Astrocyte of the spinal cord (primary cell): ENCODE measurements at regions not wholly inside any gene's neighbourhood (a gene's known extent, or its start where the extent isn't known, plus 50 kb on each side); places are given as distances from the start of the nearest gene placed in this dataset.

Experiments
- DNase-seq: peaks from one replicate; pipeline ENCODE4 v3.0.0; 2011; ENCODE audit warnings: low read depth, low spot score
- H3K4me3 ChIP-seq: 2 replicates; pipeline ENCODE4 v1.5.1; 2011; ENCODE audit warnings: low read depth, mild to moderate bottlenecking, low read length, moderate library complexity
- CTCF ChIP-seq: IDR thresholded peaks from 2 replicates; pipeline ENCODE4 v1.5.1; 2012; ENCODE audit warnings: low read depth, mild to moderate bottlenecking, low read length, inconsistent platforms
- in situ Hi-C: cut with HindIII; loops from 2 replicates; pipeline ENCODE4 v1.10.0; 2017; ENCODE audit warnings: low sequenced_read_pairs

- DNase-seq: no peak
- no peak for TF ChIP-seq CTCF
- in situ Hi-C loops: no loop called here
- H3K4me3 ChIP-seq: no peak overlapping the region
These were observed 204.5 kb upstream of the NAV2 start for GRCh38 chr11:19508165-19508564.

GRCh38 chr11:19506816-19507486 is 205.7 kb upstream of the NAV2 start:
- H3K4me3 ChIP-seq: no peak overlapping the region
- in situ Hi-C loops: no loop called here
- DNase-seq: no peak
- no peak for TF ChIP-seq CTCF

- in situ Hi-C loops: no loop called here
- TF ChIP-seq CTCF: no peak
- no peak overlapping the region for H3K4me3 ChIP-seq
- no peak for DNase-seq
These were observed 209.9 kb upstream of the NAV2 start for GRCh38 chr11:19502691-19503253.

- in situ Hi-C loops: no loop called here
- no peak for TF ChIP-seq CTCF
- H3K4me3 ChIP-seq: no peak overlapping the region
- DNase-seq: no peak
These were observed 211.0 kb upstream of the NAV2 start for GRCh38 chr11:19501631-19502030.

- in situ Hi-C loops: no loop called here
- TF ChIP-seq CTCF: no peak
- H3K4me3 ChIP-seq: no peak overlapping the region
- DNase-seq: no peak
These were observed 212.6 kb upstream of the NAV2 start for GRCh38 chr11:19499999-19500398.

GRCh38 chr11:19499026-19499669 is 213.5 kb upstream of the NAV2 start:
- DNase-seq: peak; percentile 22
- no peak overlapping the region for H3K4me3 ChIP-seq
- TF ChIP-seq CTCF: no peak
- in situ Hi-C loops: no loop called here
